22Rv1 (cell line): ENCODE measurements at regions not wholly inside any gene's neighbourhood (a gene's known extent, or its start where the extent isn't known, plus 50 kb on each side); places are given as distances from the start of the nearest gene placed in this dataset.
"Not testable (repeated sequence)": the region's sequence is repeated elsewhere in the genome, so short reads cannot be mapped to it uniquely, and the experiment has no call there.

ENCODE experiments used
- H3K27ac ChIP-seq: fragments of 450-650 bp; 2 replicates; pipeline ENCODE4 v1.5.1; 2017
- ZFX ChIP-seq: fragments of 450-650 bp; IDR thresholded peaks from 2 replicates; pipeline ENCODE4 v1.6.1; 2017; ENCODE audit warnings: antibody characterized with exemption, borderline replicate concordance
- TF ChIP-seq, protein P1 (sequence below): fragments of 450-650 bp; IDR thresholded peaks from 2 replicates; pipeline ENCODE4 v1.5.1; 2017; ENCODE audit warnings: mild to moderate bottlenecking

DNA sequence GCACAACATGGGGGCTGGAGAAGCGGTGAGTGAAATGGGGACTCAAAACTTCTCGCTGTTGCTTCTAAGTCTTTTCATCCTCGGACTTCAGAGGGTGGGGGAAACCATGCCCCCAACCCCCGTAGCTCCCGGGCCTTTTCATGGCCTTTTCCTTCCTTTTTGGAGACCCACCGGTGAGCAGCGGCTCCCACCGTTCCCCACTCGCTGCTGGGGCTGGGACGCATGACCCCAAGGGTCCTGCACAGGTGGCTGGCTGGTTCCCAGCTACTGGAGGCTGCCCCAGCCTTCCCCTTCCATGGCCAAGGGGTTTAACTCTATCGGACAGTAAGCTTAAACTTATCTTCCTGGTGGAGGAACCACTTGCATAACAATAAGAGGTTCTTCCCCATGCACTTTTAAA, 194.3 kb upstream of the FERD3L start:
- no peak for TF ChIP-seq ZFX
- TF ChIP-seq, protein P1, sequence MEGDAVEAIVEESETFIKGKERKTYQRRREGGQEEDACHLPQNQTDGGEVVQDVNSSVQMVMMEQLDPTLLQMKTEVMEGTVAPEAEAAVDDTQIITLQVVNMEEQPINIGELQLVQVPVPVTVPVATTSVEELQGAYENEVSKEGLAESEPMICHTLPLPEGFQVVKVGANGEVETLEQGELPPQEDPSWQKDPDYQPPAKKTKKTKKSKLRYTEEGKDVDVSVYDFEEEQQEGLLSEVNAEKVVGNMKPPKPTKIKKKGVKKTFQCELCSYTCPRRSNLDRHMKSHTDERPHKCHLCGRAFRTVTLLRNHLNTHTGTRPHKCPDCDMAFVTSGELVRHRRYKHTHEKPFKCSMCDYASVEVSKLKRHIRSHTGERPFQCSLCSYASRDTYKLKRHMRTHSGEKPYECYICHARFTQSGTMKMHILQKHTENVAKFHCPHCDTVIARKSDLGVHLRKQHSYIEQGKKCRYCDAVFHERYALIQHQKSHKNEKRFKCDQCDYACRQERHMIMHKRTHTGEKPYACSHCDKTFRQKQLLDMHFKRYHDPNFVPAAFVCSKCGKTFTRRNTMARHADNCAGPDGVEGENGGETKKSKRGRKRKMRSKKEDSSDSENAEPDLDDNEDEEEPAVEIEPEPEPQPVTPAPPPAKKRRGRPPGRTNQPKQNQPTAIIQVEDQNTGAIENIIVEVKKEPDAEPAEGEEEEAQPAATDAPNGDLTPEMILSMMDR = no peak

DNA sequence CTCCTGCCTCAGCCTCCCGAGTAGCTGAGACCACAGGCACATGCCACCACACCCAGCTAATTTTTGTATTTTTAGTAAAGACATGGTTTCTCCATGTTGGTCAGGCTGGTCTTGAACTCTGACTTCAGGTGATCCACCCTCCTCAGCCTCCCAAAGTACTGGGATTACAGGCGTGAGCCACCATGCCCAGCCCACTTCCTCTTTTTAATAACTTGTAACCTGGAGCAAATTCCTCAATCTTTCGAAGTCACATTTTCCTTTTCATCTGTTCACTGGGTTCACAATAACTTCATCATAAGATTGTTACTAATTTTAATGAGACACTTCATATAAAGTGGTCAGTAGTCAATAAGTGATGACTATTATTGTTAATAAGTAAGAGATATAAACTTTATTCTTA, 193.3 kb upstream of the FERD3L start:
- H3K27ac ChIP-seq = not testable (repeated sequence)

More for the DNA sequence above, 194.3 kb upstream of the FERD3L start:
- no peak overlapping the region for H3K27ac ChIP-seq

DNA sequence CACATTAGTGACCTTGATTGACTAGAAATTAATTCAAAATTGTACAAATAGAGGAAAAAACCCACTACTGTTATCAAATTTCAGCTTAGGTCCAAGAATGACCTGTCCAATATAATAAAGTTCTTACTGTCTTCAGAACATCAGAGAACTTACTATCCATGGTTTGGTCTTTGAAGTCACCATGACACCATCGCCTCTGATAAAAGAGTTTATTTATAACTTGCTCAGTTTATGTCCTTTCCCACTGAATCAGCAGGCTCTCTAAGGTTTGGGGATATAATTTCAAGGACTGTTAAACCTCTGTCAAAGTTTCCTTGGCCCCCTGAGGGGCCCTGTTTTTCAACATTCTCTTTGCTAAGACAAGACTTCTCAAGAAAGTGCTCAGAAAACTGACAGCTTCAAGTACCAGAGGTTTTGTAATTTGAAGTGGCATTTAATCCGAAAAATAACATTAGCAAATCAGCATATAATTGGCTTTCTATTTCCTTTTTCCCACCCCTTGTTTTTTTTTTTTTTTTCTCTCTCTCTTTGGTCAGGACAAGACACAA, 191.7 kb upstream of the FERD3L start:
- no peak overlapping the region for H3K27ac ChIP-seq
- TF ChIP-seq, protein P1 = no peak
- no peak for TF ChIP-seq ZFX

DNA sequence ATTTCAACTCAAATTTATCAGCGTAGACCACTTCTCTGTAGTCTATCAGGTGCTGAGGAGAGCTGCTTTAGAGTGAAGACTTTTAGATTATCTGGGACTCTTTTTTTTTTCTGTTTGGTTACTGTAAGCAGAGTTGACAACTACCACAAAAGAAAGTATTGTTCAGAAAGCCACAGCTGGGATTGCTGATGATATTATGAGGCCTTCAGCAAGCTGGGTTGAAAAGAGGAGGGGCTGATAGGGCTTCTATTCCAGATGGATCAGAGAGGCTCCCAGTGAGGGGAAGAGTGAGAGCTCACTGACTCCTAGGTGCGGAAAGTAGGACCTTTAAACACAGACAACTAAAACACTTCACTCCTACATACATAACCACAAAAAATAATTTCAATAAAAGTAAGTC, 188.5 kb upstream of the FERD3L start:
- no peak overlapping the region for H3K27ac ChIP-seq
- TF ChIP-seq, protein P1 = no peak
- no peak for TF ChIP-seq ZFX

- no peak for TF ChIP-seq ZFX
- TF ChIP-seq, protein P1 = no peak
Observed at GRCh38 chr7:19327018-19327417, 181.8 kb upstream of the FERD3L start.

DNA sequence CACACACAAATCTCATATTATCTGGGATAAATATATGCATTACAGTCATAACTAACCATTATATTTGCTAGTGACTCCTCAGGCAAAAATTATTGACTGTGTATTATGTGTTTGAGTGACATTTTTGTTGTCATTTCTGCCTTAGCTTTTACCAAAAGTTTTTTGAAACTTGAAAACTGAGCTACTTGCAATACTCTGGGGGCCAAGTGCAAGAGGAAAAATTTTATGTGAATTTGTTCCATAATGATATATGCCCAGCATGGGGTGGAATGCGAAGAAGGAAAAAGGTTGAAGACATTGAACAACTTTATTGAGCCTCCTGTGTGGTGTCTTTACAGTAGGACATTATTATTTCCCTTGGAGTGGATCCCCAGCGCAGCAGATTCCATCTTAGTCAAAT, 176.8 kb upstream of the FERD3L start:
- TF ChIP-seq, protein P1 = no peak
- no peak for TF ChIP-seq ZFX
- no peak overlapping the region for H3K27ac ChIP-seq

More at GRCh38 chr7:19327018-19327417, 181.8 kb upstream of the FERD3L start:
- no peak overlapping the region for H3K27ac ChIP-seq

GRCh38 chr7:19318287-19318686, 173.1 kb upstream of the FERD3L start:
- no peak overlapping the region for H3K27ac ChIP-seq
- TF ChIP-seq, protein P1 = no peak
- TF ChIP-seq ZFX = no peak

DNA sequence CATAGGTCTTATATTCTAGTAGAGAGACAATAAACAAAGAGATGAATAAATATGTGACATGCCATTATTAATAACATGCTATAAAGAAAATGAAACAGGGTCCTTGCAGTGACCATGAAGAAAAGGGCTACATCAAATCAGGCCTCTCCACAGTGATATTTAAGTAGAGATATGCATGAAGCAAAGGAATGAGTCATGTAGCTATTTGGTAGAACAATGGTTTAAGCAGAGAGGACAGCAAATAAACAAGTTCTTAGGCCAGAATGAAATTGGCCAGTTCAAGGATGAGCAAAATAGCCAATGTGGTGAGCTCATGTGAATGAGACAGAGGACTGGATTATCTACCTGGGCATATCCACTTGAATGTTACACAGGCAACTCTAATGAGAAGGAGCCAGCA, 172.2 kb upstream of the FERD3L start:
- TF ChIP-seq, protein P1 = no peak
- no peak for TF ChIP-seq ZFX
- no peak overlapping the region for H3K27ac ChIP-seq
